ENCODE measurements at regions not wholly inside any gene's neighbourhood (a gene's known extent, or its start where the extent isn't known, plus 50 kb on each side); places are given as distances from the start of the nearest gene placed in this dataset.

DNA sequence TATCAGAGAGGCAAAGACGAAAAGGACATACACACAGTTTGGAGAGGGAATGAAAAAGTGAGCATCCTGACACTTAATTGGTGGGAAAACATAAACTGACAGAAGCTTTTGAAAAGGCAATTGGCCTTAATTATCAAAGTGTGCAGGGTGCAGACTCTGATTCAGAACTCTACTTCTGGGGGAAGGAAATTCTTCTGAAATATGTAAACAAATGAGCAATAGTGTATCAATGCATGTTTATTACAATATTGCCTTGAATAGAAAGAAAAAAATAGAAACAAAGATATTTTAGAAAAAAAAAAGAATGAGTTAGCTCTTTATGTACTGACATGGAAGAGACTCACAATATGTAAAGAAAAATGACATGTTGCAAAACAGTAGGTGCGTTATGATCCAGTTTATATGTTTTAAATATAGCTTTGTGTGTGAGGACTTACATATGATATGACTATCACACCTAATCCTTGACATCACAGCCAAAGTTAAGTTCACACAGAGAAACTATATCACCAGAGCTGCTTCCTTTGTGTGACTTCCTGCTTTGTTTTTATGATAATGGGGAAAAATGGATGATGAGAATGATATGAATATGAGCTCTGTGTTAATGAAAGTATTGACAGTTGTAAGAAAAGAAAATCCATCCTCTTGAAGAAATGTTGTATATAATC lies 182.4 kb downstream of the KCTD12 start:
- no peaks in the 10 kb centered on the region for H4K20me1 ChIP-seq
- no peaks in the 10 kb centered on the region for H3K36me3 ChIP-seq
- no peak for TF ChIP-seq Cebpa-rat (IDR thresholded peaks at IDR 0.05)
- H3K4me1 ChIP-seq, result no peaks in the 10 kb centered on the region
- no peaks in the 10 kb centered on the region for H3K9me3 ChIP-seq
- no peaks in the 10 kb centered on the region for H3K27me3 ChIP-seq
- no peak overlapping the region for H3K27ac ChIP-seq
- H3K4me2 ChIP-seq, result no peak overlapping the region
- no peak overlapping the region for H3K9ac ChIP-seq
- H3K4me3 ChIP-seq, result no peak overlapping the region

DNA sequence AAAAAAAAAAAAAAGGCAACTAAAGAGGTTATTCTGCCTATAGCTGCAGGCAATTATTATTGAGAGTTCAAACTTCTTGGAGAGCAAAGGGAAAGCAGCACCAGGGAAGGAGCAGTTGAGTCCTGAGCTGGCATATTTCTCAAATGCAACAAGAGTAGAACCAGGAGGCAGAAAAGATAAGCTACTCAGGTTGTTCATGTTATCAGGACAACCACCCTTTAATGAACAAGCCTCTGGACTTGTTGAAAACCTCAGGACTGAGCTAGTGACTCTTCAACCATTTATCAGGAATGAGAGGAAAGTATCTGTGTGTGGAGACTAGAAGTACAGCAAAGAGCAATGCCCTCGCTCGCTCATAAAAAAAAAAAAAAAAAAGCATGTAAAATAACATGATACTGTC lies 183.0 kb downstream of the KCTD12 start:
- Histone ChIP-seq H3K27ac (no peak overlapping the region), H3K36me3 (no peaks in the 10 kb centered on the region), H4K20me1 (no peaks in the 10 kb centered on the region), H3K9me3 (no peaks in the 10 kb centered on the region), H3K9ac (no peak overlapping the region), H3K27me3 (no peaks in the 10 kb centered on the region), H3K4me2 (no peak overlapping the region), H3K4me1 (no peaks in the 10 kb centered on the region), H3K4me3 (no peak overlapping the region)
- TF ChIP-seq Cebpa-rat (IDR thresholded peaks at IDR 0.05), result no peak

DNA sequence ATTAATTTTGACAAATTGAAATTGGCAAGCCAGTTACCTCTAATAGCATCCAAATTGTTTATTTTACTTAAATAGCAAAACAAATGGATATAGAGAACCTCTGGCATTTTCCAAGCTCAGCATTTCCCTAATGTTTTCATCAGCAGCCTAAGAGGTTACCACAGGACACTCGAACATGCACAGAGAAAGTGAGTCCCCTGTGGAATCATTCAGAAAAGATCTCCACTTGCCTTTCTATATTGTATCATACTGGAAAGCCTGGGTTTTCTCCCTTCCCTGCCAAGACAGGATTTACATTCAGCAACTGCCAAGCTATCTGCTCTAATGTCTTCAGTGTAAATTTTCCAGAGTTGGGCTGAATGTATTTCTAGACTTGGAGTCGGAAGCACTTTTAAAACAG lies 188.9 kb downstream of the KCTD12 start:
- TF ChIP-seq Cebpa-rat (IDR thresholded peaks at IDR 0.05), result no peak
- H3K9me3 ChIP-seq, result no peaks in the 10 kb centered on the region
- H3K27ac ChIP-seq, result no peak overlapping the region
- H3K9ac ChIP-seq, result no peak overlapping the region
- H3K4me2 ChIP-seq, result no peak overlapping the region
- no peaks in the 10 kb centered on the region for H3K4me1 ChIP-seq
- no peaks in the 10 kb centered on the region for H3K27me3 ChIP-seq
- H3K4me3 ChIP-seq, result no peak overlapping the region
- H4K20me1 ChIP-seq, result no peaks in the 10 kb centered on the region
- H3K36me3 ChIP-seq, result no peaks in the 10 kb centered on the region

- Histone ChIP-seq H3K27me3 (no peaks in the 10 kb centered on the region), H3K4me3 (no peak overlapping the region), H3K36me3 (no peaks in the 10 kb centered on the region), H3K4me1 (no peaks in the 10 kb centered on the region), H3K4me2 (no peak overlapping the region), H3K9me3 (no peaks in the 10 kb centered on the region), H4K20me1 (no peaks in the 10 kb centered on the region), H3K27ac (no peak overlapping the region), H3K9ac (no peak overlapping the region)
- TF ChIP-seq Cebpa-rat (IDR thresholded peaks at IDR 0.05), result no peak
These were observed 189.8 kb downstream of the KCTD12 start for GRCh38 chr13:76696370-76696769.

DNA sequence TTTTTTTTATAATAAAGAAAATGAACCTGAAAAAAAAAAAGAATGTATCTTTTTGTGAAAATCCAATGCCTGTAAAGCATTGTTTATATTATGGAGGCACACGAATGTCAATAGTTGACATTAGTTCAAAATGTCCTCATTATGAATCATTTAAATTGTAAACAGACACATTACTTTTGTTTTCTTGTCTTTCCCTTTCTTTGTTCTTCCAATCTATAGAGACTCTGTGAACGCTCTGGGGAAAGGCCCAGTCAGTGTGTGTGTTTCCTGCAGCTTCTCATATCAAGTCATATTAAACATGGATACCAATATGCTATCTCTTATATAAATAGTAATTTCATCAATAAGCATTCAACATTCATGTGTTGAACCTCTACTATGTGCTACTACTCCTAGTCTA lies 193.1 kb downstream of the KCTD12 start:
- Histone ChIP-seq H4K20me1 (no peaks in the 10 kb centered on the region), H3K4me2 (no peak overlapping the region), H3K36me3 (no peaks in the 10 kb centered on the region), H3K4me3 (no peak overlapping the region), H3K27ac (no peak overlapping the region), H3K4me1 (no peaks in the 10 kb centered on the region), H3K9ac (no peak overlapping the region), H3K9me3 (no peaks in the 10 kb centered on the region), H3K27me3 (no peaks in the 10 kb centered on the region)
- no peak for TF ChIP-seq Cebpa-rat (IDR thresholded peaks at IDR 0.05)

- H3K4me2 ChIP-seq, result no peak overlapping the region
- H3K4me1 ChIP-seq, result no peaks in the 10 kb centered on the region
- H4K20me1 ChIP-seq, result no peaks in the 10 kb centered on the region
- H3K27ac ChIP-seq, result no peak overlapping the region
- no peak overlapping the region for H3K9ac ChIP-seq
- no peak for TF ChIP-seq Cebpa-rat (IDR thresholded peaks at IDR 0.05)
- no peaks in the 10 kb centered on the region for H3K9me3 ChIP-seq
- H3K27me3 ChIP-seq, result no peaks in the 10 kb centered on the region
- H3K36me3 ChIP-seq, result no peaks in the 10 kb centered on the region
- no peak overlapping the region for H3K4me3 ChIP-seq
These were observed 193.9 kb downstream of the KCTD12 start for GRCh38 chr13:76692346-76692745.

DNA sequence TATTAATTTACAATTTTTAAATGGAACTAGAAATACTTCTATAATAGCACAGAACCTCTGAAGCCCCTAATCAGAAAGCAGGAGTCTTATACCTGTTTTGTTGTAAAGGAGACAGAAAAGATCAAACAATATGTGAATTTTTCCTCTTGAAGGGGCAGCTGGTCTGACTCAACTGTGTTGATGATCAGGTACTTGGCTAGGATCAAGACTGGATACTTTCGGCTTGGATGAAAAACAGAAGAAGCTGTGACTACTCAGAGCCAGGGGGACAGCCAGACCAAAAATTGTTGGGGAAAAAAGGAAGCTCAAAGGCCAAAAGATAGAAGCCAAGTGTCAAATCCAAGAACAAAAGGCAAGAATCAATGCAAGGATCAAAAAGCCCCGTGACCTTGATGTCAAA lies 195.6 kb downstream of the KCTD12 start:
- Histone ChIP-seq H3K27me3 (no peaks in the 10 kb centered on the region), H3K9me3 (no peaks in the 10 kb centered on the region), H3K9ac (no peak overlapping the region), H3K36me3 (no peaks in the 10 kb centered on the region), H3K27ac (no peak overlapping the region), H3K4me3 (no peak overlapping the region), H3K4me1 (no peaks in the 10 kb centered on the region), H3K4me2 (no peak overlapping the region), H4K20me1 (no peaks in the 10 kb centered on the region)
- no peak for TF ChIP-seq Cebpa-rat (IDR thresholded peaks at IDR 0.05)

GRCh38 chr13:76687467-76687866 lies 198.7 kb downstream of the KCTD12 start:
- H3K9ac ChIP-seq, result no peak overlapping the region
- no peaks in the 10 kb centered on the region for H4K20me1 ChIP-seq
- H3K4me2 ChIP-seq, result no peak overlapping the region
- H3K36me3 ChIP-seq, result no peaks in the 10 kb centered on the region
- TF ChIP-seq Cebpa-rat (IDR thresholded peaks at IDR 0.05), result no peak
- no peaks in the 10 kb centered on the region for H3K4me1 ChIP-seq
- H3K9me3 ChIP-seq, result no peaks in the 10 kb centered on the region
- no peaks in the 10 kb centered on the region for H3K27me3 ChIP-seq
- no peak overlapping the region for H3K4me3 ChIP-seq
- no peak overlapping the region for H3K27ac ChIP-seq

DNA sequence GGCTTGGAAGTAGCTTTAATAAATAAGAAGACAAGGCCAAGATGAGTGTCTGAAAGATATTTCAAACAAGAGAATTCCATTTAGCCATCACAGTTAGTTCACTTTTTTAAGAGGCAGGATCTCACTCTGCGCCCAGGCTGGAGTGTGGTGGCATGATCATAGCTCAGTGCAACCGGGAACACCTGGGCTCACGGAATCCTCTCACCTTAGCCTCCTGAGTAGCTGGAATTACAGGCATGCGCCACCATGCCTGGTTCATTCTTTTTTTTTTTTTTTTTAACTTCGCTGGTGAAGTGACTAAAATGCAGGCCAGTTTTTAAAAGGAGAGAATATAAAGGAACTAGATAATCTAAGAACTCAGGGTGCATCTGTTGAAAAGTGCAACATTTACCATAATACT lies 200.3 kb downstream of the KCTD12 start:
- no peaks in the 10 kb centered on the region for H3K27me3 ChIP-seq
- no peak overlapping the region for H3K9ac ChIP-seq
- no peak overlapping the region for H3K4me3 ChIP-seq
- no peak overlapping the region for H3K27ac ChIP-seq
- no peaks in the 10 kb centered on the region for H4K20me1 ChIP-seq
- H3K4me1 ChIP-seq, result no peaks in the 10 kb centered on the region
- H3K9me3 ChIP-seq, result no peaks in the 10 kb centered on the region
- TF ChIP-seq Cebpa-rat (IDR thresholded peaks at IDR 0.05), result no peak
- no peaks in the 10 kb centered on the region for H3K36me3 ChIP-seq
- H3K4me2 ChIP-seq, result no peak overlapping the region

DNA sequence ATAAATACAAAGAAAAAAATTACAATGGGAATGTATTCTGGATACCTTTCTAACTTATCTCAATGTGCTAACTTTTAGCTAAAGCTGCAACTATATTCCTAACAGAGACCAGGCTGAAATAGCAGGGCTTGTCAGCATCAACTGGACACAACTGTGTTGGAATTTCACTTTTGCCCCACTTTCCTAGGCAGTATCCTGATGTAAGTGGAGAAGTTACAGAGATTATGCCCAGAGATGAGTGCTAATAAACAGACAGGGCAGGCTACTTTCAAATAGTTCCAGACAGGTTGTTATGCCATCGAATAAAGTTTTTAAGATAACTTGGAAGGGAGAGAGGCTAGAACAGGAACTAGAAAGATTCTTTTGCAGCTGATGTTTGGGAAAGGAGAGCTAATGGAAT lies 201.9 kb downstream of the KCTD12 start:
- Histone ChIP-seq H3K9me3 (no peaks in the 10 kb centered on the region), H3K27me3 (no peaks in the 10 kb centered on the region), H3K36me3 (no peaks in the 10 kb centered on the region), H3K4me1 (no peaks in the 10 kb centered on the region), H3K4me3 (no peak overlapping the region), H3K4me2 (no peak overlapping the region), H3K27ac (no peak overlapping the region), H3K9ac (no peak overlapping the region), H4K20me1 (no peaks in the 10 kb centered on the region)
- TF ChIP-seq Cebpa-rat (IDR thresholded peaks at IDR 0.05), result no peak

DNA sequence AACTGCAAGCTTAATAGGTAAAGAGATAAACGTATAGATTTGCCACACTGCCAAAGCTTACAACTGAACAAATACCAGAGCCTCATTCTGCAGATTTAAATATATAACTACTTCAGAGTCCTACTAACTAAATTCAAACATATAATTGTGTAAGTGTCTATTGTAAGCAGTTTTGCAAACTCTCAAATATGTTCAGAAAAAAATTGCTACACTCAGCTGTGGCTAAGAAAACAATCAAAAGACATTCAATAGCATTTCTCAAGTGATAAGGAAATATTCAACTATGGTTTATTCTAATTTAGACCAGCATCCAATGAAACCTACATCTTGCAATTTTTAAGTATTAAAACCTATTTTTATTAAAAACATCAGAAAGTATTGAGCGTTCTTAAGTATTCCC lies 202.4 kb downstream of the KCTD12 start:
- Histone ChIP-seq H3K4me1 (no peaks in the 10 kb centered on the region), H3K27ac (no peak overlapping the region), H3K4me3 (no peak overlapping the region), H3K27me3 (no peaks in the 10 kb centered on the region), H3K4me2 (no peak overlapping the region), H3K36me3 (no peaks in the 10 kb centered on the region), H3K9ac (no peak overlapping the region), H3K9me3 (no peaks in the 10 kb centered on the region), H4K20me1 (no peaks in the 10 kb centered on the region)
- no peak for TF ChIP-seq Cebpa-rat (IDR thresholded peaks at IDR 0.05)

All from BLaER1 (cell line).